MM.1S (cell line): ENCODE measurements at regions not wholly inside any gene's neighbourhood (a gene's known extent, or its start where the extent isn't known, plus 50 kb on each side); places are given as distances from the start of the nearest gene placed in this dataset.

Experiments used
- DNase-seq: peaks from one replicate; pipeline ENCODE4 v3.0.0-alpha.2; 2015
- H2AFZ ChIP-seq: fragments of 300-600 bp; sonication (generic); 2 replicates; pipeline ENCODE4 v1.6.0; 2016; ENCODE audit warnings: antibody characterized with exemption, low read length
- H3F3A ChIP-seq: fragments of 300-600 bp; sonication (generic); 2 replicates; pipeline ENCODE4 v1.6.1; 2016; ENCODE audit warnings: mild to moderate bottlenecking, antibody characterized with exemption, low read length, moderate library complexity, mixed read lengths; ENCODE audit not compliant: insufficient read depth
- H3K27ac ChIP-seq: fragments of 300-600 bp; sonication (generic); 2 replicates; pipeline ENCODE4 v1.5.1; 2016; ENCODE audit warnings: mild to moderate bottlenecking, low read length
- H3K27me3 ChIP-seq: fragments of 300-600 bp; sonication (generic); replicated peaks from 2 replicates; pipeline ENCODE4 v1.6.0; 2016; ENCODE audit warnings: low read length; ENCODE audit not compliant: insufficient read depth
- H3K36me3 ChIP-seq: fragments of 300-600 bp; sonication (generic); replicated peaks from 2 replicates; pipeline ENCODE4 v1.6.1; 2016; ENCODE audit warnings: mild to moderate bottlenecking, low read length, mixed read lengths; ENCODE audit not compliant: insufficient read depth
- H3K4me1 ChIP-seq: fragments of 300-600 bp; sonication (generic); 2 replicates; pipeline ENCODE4 v1.6.1; 2016; ENCODE audit warnings: low read length, mixed read lengths
- H3K4me2 ChIP-seq: fragments of 300-600 bp; sonication (generic); 2 replicates; pipeline ENCODE4 v1.6.0; 2016; ENCODE audit warnings: low read depth, low read length
- H3K4me3 ChIP-seq: fragments of 300-600 bp; sonication (generic); 2 replicates; pipeline ENCODE4 v1.5.1; 2016; ENCODE audit warnings: low read length, mixed read lengths
- H3K79me2 ChIP-seq: fragments of 300-600 bp; sonication (generic); 2 replicates; pipeline ENCODE4 v1.6.1; 2016; ENCODE audit warnings: mixed run types, low read length, mixed read lengths
- H3K9ac ChIP-seq: fragments of 300-600 bp; sonication (generic); 2 replicates; pipeline ENCODE4 v1.6.1; 2016; ENCODE audit warnings: low read length, mixed read lengths
- H3K9me2 ChIP-seq: fragments of 300-600 bp; sonication (generic); replicated peaks from 2 replicates; pipeline ENCODE4 v1.6.1; 2016; ENCODE audit warnings: mild to moderate bottlenecking, low read length, mixed read lengths; ENCODE audit not compliant: insufficient read depth
- H3K9me3 ChIP-seq: fragments of 300-600 bp; sonication (generic); replicated peaks from 2 replicates; pipeline ENCODE4 v1.6.1; 2016; ENCODE audit warnings: mild to moderate bottlenecking, low read length, mixed read lengths; ENCODE audit not compliant: insufficient read depth
- H4K20me1 ChIP-seq: fragments of 300-600 bp; sonication (generic); 2 replicates; pipeline ENCODE4 v1.6.1; 2016; ENCODE audit warnings: mild to moderate bottlenecking, low read length, moderate library complexity, mixed read lengths; ENCODE audit not compliant: insufficient read depth
- EZH2 ChIP-seq: fragments of 300-600 bp; sonication (generic); optimal IDR thresholded peaks from 2 replicates; pipeline ENCODE3; 2017; ENCODE audit warnings: low read depth, mild to moderate bottlenecking, antibody characterized with exemption, low read length, mixed read lengths
- EZH2phosphoT487 ChIP-seq: fragments of 300-600 bp; sonication (generic); IDR thresholded peaks from 2 replicates; pipeline ENCODE4 v1.6.1; 2018; ENCODE audit warnings: antibody characterized with exemption, low read length
- TF ChIP-seq, protein P1 (sequence below): fragments of 300-600 bp; sonication (generic); IDR thresholded peaks from 2 replicates; pipeline ENCODE4 v1.5.1; 2016; ENCODE audit warnings: antibody characterized with exemption, low read length, mixed read lengths

DNA sequence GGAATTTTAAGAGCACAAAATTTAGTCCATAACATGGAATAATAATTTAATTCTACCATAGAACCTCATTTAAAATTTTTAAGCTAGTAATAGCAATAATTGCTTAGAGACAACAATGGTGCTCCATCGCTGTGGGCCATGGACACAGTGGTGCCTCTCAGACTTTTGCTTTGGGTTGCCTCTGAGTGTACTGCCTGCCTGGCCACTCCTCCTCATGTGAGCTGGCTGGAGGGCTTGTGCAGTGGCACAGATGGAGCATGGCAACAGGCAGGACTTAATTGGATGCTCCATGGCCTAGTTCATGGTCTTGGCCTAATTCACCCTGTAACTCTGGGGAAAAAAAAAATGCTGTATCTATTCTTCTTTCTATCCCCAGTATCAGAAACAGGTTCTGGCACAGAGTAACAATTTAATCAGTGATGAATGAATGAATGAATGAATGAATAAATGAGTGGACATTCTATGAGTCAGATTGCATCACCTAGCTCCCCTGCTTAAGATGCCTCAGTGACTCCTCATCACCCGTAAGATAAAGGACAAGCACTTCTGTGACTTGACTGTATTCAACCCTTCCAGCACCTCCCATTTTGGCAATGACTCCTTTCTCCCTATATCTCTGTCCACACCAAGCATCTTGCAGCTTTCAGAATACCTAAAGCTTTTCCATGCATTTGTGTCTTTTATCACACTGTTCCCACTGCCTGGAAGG, 211.8 kb upstream of the SLC14A2 start:
- TF ChIP-seq EZH2 (no peak), EZH2phosphoT487 (no peak)
- TF ChIP-seq, protein P1, sequence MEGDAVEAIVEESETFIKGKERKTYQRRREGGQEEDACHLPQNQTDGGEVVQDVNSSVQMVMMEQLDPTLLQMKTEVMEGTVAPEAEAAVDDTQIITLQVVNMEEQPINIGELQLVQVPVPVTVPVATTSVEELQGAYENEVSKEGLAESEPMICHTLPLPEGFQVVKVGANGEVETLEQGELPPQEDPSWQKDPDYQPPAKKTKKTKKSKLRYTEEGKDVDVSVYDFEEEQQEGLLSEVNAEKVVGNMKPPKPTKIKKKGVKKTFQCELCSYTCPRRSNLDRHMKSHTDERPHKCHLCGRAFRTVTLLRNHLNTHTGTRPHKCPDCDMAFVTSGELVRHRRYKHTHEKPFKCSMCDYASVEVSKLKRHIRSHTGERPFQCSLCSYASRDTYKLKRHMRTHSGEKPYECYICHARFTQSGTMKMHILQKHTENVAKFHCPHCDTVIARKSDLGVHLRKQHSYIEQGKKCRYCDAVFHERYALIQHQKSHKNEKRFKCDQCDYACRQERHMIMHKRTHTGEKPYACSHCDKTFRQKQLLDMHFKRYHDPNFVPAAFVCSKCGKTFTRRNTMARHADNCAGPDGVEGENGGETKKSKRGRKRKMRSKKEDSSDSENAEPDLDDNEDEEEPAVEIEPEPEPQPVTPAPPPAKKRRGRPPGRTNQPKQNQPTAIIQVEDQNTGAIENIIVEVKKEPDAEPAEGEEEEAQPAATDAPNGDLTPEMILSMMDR: no peak
- Histone ChIP-seq H3K79me2 (no peaks in the 10 kb centered on the region), H3F3A (no peaks in the 10 kb centered on the region), H2AFZ (no peak overlapping the region), H3K4me2 (no peak overlapping the region), H3K4me1 (no peaks in the 10 kb centered on the region), H3K4me3 (no peak overlapping the region), H3K9me3 (no peaks in the 10 kb centered on the region), H3K36me3 (no peaks in the 10 kb centered on the region), H3K9me2 (no peaks in the 10 kb centered on the region), H4K20me1 (no peaks in the 10 kb centered on the region), H3K27ac (no peak overlapping the region), H3K27me3 (no peaks in the 10 kb centered on the region), H3K9ac (no peak overlapping the region)
- DNase-seq: no peak

DNA sequence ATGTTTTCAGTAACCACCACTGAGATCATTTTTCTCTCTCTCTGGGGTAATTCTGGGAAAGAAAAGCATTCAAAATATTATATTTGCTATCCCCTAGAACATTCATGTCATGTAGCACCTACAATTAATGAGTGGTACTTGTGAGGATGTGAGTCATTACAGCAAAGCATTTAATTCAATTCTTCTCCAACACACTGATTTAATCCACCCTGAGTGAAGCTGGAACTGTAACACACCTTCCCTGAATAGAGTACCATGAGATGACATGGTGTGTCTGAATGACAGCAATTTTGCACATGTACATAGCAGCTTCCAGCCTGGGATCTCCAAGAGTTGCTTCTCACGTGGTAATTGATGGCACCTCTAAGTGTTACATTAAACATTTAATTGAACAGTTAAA, 207.1 kb upstream of the SLC14A2 start:
- no peak overlapping the region for H3K9ac ChIP-seq
- H2AFZ ChIP-seq: no peak overlapping the region
- H3K36me3 ChIP-seq: no peaks in the 10 kb centered on the region
- H3K27me3 ChIP-seq: no peaks in the 10 kb centered on the region
- H3F3A ChIP-seq: no peaks in the 10 kb centered on the region
- no peaks in the 10 kb centered on the region for H4K20me1 ChIP-seq
- DNase-seq: no peak
- H3K9me3 ChIP-seq: no peaks in the 10 kb centered on the region
- no peak overlapping the region for H3K27ac ChIP-seq
- no peak overlapping the region for H3K4me2 ChIP-seq
- H3K4me3 ChIP-seq: no peak overlapping the region
- H3K9me2 ChIP-seq: no peaks in the 10 kb centered on the region
- TF ChIP-seq EZH2: no peak
- H3K79me2 ChIP-seq: no peaks in the 10 kb centered on the region
- no peaks in the 10 kb centered on the region for H3K4me1 ChIP-seq

DNA sequence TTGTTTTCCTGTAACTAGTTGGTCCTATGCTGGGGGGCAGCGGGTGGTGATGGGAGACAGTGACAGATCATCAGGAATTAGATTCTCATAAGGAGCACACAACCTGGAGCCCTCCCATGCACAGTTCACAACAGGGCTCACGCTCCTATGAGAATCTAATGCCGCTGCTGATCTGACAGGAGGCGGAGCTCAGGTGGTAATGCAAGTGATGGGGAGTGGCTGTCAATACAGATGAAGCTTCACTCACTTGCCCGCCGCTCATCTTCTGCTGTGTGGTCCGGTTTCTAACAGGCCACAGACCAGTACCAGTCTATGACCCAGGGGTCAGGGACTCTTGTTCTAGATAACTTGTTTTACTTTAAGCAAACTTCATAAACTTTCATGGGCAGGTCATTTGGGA, 205.3 kb upstream of the SLC14A2 start:
- H3K4me1 ChIP-seq: no peaks in the 10 kb centered on the region
- no peaks in the 10 kb centered on the region for H4K20me1 ChIP-seq
- no peak overlapping the region for H2AFZ ChIP-seq
- no peaks in the 10 kb centered on the region for H3K27me3 ChIP-seq
- no peaks in the 10 kb centered on the region for H3F3A ChIP-seq
- no peak overlapping the region for H3K9ac ChIP-seq
- H3K9me2 ChIP-seq: no peaks in the 10 kb centered on the region
- H3K36me3 ChIP-seq: no peaks in the 10 kb centered on the region
- H3K27ac ChIP-seq: no peak overlapping the region
- no peaks in the 10 kb centered on the region for H3K9me3 ChIP-seq
- H3K4me2 ChIP-seq: no peak overlapping the region
- H3K4me3 ChIP-seq: no peak overlapping the region
- DNase-seq: no peak
- no peaks in the 10 kb centered on the region for H3K79me2 ChIP-seq
- no peak for TF ChIP-seq EZH2

DNA sequence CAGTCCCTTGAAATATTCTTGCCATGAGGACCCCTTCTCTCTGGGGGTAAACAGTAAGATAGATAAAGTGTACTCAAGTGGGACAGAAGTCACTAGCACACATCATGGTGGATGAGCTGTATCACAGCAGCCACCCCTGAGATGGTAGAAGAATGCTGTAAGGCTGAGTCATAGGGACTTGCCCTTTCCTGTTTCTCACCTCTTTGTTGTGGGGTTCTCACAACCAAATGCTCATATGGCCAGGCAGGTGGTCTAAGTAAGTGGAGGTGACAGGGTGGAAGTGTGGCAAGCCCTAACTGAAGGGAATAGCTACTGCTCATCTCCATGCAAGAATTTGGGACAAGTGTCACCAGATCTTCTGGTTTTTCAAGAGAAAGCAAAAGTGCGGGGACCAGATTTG, 202.7 kb upstream of the SLC14A2 start:
- Histone ChIP-seq H3K9me3 (no peaks in the 10 kb centered on the region), H3K4me3 (no peak overlapping the region), H3K36me3 (no peaks in the 10 kb centered on the region), H3K27ac (no peak overlapping the region), H3K79me2 (no peaks in the 10 kb centered on the region), H3K9me2 (no peaks in the 10 kb centered on the region), H3K9ac (no peak overlapping the region), H2AFZ (no peak overlapping the region), H3K27me3 (no peaks in the 10 kb centered on the region), H3K4me2 (no peak overlapping the region), H4K20me1 (no peaks in the 10 kb centered on the region), H3F3A (no peaks in the 10 kb centered on the region), H3K4me1 (no peaks in the 10 kb centered on the region)
- TF ChIP-seq, protein P1: no peak
- TF ChIP-seq EZH2 (no peak), EZH2phosphoT487 (no peak)
- DNase-seq: no peak
